HG03457 (cell line): ENCODE measurements at regions not wholly inside any gene's neighbourhood (a gene's known extent, or its start where the extent isn't known, plus 50 kb on each side); places are given as distances from the start of the nearest gene placed in this dataset.

ENCODE experiments used
- ATAC-seq: cut with Tn5 transposase; IDR thresholded peaks from one replicate; pipeline ENCODE4 v1.9.1; 2021; ENCODE audit warnings: moderate number of reproducible peaks; ENCODE audit not compliant: unreplicated experiment

GRCh38 chr7:88358881-88359280, 52.2 kb upstream of the STEAP4 start:
- ATAC-seq, result no peak

- ATAC-seq, result no peak
Observed at GRCh38 chr7:88358526-88358838, 51.8 kb upstream of the STEAP4 start.

DNA sequence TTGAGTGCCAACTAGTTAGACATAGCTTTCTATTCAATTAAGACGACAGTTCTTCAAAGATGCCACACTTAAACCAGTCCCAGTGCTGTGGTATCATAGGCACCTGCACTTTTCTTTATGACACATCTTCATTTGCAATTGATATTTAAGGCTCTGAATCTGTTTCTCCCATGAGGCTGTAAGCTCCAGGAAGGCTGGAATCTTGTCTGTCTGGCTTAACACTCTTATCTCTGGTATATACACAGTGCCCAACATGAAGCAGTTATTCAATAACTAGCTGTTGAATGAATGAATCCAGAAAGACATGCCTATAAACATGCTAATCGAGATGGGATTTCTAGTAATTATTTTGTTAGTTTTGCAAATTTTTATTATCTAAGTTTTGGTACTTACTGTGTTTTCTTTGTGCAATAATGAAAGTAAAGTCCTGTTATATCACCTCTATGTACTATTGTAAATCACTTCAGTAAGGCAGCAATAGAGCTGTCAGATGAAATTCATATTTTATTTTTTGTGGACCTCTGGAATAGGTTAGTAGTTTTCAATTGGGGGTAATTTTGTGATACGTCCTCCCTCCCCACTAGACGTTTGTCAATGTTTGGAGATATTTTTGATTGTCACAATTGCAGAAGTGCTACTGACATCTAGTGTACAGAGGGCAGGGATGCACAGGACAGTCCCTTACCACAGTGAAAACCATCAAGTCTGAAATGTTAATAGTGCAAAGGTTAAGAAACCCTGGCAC, 51.3 kb upstream of the STEAP4 start:
- ATAC-seq, result peak; percentile 88

GRCh38 chr7:88357294-88357693, 50.6 kb upstream of the STEAP4 start:
- no peak for ATAC-seq
